HG02870 (cell line): ENCODE measurements at regions not wholly inside any gene's neighbourhood (a gene's known extent, or its start where the extent isn't known, plus 50 kb on each side); places are given as distances from the start of the nearest gene placed in this dataset.
"Not testable (repeated sequence)": the region's sequence is repeated elsewhere in the genome, so short reads cannot be mapped to it uniquely, and the experiment has no call there.

Source experiments
- ATAC-seq: cut with Tn5 transposase; IDR thresholded peaks from one replicate; pipeline ENCODE4 v1.9.1; 2021; ENCODE audit warnings: mild to moderate bottlenecking, moderate library complexity; ENCODE audit not compliant: unreplicated experiment

DNA sequence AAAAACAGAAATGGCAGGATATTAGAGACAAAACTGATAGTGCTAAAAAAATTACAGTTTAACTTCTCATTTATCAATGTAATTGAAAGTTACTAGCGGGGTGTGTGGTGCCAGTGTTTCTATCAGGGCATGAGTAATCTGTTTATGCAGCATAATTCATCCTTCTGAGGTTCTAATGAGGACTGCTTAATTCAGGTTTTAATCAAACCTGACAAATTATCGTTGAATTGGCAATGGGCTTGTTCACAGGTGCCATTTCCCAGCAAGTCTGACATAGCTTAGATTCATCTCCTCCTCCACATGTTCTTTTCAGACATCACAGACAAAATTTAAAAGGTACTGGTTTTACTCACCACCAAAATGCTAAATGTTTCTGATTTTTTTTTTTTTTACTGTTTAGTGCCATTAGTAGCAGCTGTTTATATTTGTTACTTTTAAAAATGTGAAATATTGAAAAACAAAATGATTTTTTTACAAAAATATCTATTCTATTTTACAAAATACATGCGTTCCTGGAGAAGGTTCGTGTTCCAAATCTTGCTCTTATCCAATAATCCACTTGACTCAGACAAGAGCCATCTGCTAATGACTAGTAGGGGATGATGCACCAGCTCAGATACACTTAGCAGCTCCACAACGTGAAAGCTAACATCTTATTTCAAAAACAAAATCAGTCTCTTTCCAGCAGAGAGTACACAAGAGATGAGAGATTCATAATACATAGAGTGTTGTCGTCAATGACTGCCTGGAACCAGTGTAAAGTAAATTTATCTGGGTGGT is 447.7 kb upstream of the DPPA4 start:
- no peak for ATAC-seq

DNA sequence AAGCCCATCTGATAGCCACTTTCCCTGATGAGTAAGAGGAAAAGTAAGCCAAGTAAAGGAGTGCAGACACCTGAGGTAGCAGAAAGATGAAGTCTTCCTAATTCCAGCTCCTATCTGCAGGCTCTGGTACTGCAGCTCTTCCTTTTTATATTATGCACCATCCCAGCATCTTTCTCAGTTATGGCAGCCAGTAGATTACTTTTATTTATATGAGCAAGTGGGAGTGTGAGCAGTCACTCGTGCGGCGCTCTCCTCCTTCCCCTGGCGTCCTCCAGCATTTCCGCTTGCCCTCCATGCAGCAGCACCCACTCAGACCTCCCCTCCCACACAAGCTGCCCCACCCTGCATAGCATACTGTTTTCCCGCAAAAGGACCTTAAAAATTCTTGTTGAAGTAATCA is 465.9 kb upstream of the DPPA4 start:
- ATAC-seq = no peak

DNA sequence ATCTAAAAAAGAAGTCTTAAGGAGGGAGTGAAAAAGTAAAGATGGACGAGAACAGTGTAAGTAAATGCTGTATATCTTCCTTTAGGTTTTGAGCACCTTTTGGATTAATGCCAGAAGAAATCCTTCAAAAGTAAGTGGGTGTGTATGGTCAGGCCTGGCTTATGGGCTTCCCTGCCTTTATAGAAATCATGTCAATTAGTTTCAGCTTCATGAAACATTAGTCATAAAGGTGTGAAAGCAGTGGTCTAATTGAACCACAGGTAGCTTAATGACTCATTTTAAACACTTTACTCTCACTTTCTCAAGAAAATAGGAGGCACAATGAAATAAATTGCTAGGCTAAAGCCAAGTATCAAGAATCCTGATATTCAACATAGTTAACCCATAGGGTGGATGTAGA is 467.4 kb upstream of the DPPA4 start:
- ATAC-seq = no peak

- ATAC-seq = no peak
Measured at GRCh38 chr3:109806929-109807328, 469.6 kb upstream of the DPPA4 start.

GRCh38 chr3:109809513-109809912 is 472.2 kb upstream of the DPPA4 start:
- ATAC-seq = no peak

DNA sequence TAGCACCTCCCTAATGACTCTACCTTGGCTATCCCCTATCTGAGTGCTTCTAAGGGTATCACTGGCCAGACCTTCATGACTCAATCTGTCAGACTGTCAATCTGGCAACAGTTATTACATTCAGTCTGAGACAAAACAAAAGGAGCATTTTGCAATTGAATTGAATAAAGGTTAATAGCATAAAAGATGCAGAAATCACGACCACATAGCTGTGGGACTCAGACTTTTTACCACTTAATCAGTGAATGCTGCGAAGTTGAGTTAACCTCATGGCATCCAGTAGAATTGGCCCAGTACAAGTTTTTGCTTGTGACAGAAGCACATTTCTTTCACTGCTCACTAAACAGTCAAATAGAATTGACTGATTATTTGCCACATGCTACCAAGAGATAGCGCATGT is 480.7 kb upstream of the DPPA4 start:
- ATAC-seq = no peak

DNA sequence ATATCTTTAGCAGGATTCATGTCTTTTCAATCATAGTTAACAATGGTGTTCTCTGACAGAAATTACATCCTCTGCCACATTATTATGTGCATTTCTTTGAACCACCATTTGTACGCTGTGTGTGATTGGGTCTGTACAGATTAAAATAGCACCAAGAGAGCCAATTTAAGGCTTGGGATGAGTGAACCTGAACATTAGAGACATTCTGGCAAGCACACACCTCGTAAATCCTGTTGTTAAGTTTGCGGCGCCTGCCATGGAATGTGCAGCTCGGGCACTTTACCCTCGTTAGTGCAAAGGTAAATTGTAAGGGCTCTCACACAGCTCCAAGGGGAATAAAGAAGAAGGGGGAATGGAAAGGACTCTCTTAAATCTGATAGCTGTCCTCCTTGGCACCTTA is 482.4 kb upstream of the DPPA4 start:
- ATAC-seq = no peak

- ATAC-seq = no peak
Measured at GRCh38 chr3:109825971-109826810, 488.8 kb upstream of the DPPA4 start.

DNA sequence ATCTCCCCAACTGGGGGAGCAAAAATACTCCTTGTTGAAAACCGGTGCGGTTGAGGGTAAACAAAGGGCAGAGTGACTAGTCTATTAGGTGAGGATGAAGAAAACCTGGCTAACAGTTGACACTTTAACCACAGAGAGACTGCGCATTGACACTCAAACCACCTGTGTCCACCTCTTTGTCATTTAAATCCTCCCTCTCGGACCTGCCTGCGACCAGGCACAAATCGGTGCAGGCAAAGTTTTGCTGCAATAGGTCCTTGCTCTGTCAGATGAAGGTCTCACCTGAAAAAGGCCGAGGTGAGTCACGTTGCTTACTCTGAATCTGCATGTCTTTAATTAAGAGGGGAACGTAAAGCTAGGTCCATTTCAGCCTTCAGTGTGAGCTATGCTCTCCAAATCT is 494.1 kb upstream of the DPPA4 start:
- ATAC-seq = no peak

DNA sequence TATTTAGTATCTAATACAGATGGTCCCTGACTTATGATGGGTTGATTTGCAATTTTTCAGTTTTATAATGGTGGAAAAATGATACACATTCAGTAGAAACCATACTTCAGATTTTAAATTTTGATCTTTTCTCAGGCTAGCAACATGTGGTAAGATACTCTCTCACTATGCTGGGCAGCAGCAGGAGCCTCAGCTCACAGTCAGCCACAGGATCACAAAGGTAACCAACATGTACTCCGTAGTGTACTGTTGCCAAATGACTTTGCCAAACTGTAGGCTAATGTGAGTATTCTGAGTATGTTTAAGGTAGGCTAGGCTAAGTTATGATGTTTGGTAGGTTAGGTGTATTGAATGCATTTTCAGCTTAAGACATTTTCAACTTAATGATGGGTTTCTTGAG is 498.6 kb upstream of the DPPA4 start:
- ATAC-seq = no peak

- ATAC-seq = no peak
Measured at GRCh38 chr3:109851854-109852253, 514.5 kb upstream of the DPPA4 start.

GRCh38 chr3:109852283-109852682 is 514.9 kb upstream of the DPPA4 start:
- no peak for ATAC-seq

GRCh38 chr3:109853077-109853731 is 515.9 kb upstream of the DPPA4 start:
- no peak for ATAC-seq

DNA sequence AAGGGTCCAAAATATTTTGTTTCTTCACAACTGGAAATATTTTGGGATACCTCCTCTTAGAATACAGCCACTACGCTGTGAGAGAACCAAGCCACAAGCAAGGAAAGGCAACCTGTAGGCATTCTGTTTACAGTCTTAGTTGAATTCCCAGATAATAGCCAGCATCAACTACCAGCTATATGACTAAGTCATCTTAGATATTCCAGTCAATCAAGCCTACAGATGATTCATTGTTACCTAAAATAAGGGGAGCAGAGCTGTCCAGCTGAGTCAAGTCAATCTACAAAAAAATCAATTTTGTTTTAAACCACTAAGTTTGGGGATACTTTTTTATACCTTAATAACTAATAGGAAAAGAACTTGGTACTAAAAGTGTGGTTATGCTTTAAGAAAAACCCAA is 526.4 kb upstream of the DPPA4 start:
- no peak for ATAC-seq

DNA sequence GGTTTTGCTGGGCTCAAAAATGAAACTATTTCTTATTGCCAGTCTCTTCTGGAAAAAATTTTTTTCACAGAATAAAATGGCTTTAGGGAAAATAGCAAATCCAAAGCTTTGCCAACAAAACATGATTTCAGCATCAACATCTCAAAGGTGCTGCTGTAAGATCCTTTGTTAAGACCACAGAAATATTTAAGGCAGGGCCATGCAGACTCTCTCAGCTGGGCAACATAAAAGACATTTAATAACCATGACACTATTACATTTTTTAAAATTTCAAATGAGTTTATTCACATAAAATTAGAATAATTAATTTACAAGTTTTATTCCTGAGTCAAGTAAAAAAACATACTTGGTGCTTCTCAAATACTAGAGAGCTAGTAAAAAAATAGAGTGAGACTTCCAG is 527.1 kb upstream of the DPPA4 start:
- ATAC-seq = no peak

- no peak for ATAC-seq
Measured at GRCh38 chr3:109869586-109869985, 532.2 kb upstream of the DPPA4 start.

DNA sequence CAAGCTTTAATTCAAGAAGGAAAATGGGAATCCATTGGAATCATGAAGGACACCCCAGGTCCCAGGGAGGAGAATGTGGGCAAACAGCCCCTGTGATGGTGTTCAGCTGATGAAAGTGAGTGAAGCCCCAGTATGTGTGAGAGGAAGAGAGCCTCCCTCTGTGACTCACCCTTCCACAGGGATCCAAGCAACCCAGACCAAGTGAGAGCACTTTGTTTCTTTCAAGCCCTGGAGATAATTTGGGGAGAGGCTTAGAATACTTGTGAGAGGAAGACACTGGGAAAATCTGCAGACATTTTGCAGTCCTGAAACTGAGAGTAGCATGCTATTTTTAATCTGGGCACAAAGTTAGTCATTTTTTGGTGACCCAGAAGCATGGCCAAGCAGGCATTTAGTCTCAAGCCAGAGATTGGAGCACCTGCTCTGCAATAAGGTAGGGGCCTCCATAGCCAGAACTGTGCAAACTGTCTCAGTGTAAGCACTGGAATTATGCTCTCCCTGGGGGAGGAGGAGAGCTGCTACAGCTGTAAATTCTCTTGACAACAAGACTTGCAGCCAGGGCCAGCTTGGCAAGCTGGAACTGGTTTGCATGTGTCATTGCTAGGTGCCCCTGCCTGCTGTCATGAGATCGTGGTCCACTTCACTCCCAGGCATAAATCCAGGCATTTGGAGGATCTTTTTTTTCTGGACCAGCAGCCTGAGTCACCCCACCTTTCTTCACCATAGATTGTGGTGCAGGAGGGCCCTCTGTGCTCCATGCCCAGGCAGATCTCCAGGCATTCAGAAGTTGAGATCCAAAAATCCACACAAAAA is 537.8 kb upstream of the DPPA4 start:
- ATAC-seq = no peak

GRCh38 chr3:109877616-109878015 is 540.3 kb upstream of the DPPA4 start:
- ATAC-seq = not testable (repeated sequence)

GRCh38 chr3:109882144-109882543 is 544.8 kb upstream of the DPPA4 start:
- ATAC-seq = no peak

DNA sequence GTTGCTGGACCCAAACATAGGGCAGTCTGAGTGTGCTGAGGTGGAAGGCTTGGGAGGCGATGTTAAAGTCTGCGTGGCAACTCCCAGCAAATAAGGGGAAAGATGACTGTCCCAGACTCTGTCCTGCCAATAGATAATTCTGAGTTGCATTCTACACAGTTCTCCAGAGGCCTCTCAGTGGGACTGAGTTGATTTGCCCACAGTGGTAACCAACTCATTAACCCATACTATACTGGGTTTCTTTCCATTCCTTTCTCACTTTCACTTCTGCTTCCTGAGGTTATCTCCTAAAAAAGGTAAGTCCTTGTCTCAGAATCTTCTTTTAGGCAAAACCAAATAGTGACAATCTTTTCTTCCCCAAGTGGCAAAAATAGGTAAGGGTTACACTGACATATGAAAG is 549.9 kb upstream of the DPPA4 start:
- ATAC-seq = no peak

DNA sequence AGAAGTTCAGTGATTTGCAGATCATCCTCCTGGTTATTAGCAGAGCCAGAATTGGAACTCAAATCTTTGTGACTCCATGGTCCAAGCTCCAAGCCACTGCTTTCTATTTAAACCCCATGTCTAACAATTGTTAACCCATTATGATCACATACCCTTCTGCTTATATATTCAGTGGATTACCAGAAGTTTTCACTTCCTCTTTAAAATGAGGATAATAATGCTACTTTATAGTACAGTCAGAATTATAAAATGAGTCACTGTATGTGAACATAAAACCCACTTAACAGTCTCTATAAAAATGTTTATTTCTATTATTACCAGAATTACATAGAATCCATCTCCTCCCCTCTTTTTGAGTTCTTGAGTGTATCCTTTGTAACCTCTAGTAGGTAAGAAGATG is 550.7 kb upstream of the DPPA4 start:
- ATAC-seq = no peak
